HG03457 (cell line): ENCODE measurements at regions not wholly inside any gene's neighbourhood (a gene's known extent, or its start where the extent isn't known, plus 50 kb on each side); places are given as distances from the start of the nearest gene placed in this dataset.
A peak's percentile ranks its signal among the peaks of the same experiment; 100 is the strongest.
"Not testable (repeated sequence)": the region's sequence is repeated elsewhere in the genome, so short reads cannot be mapped to it uniquely, and the experiment has no call there.

Experiments used
- ATAC-seq: cut with Tn5 transposase; IDR thresholded peaks from one replicate; pipeline ENCODE4 v1.9.1; 2021; ENCODE audit warnings: moderate number of reproducible peaks; ENCODE audit not compliant: unreplicated experiment

DNA sequence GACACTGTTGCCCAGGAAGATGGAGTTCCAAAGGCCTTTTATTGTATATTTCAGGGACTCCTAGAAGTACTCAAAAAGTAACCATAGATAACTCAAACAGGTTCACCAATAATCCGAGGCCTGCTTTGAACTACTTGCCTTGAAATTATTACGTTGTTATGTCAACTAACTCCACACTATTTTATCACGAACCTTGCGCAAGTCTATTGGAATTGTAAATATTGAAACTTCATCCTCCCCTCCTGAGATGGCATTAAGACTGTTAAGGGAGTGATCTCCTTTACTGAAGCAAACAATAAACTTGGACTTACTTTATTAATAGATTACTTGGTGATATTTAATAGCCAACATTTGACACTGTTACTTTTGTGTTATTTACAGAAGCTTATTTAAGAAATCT is 199.6 kb upstream of the GADL1 start:
- ATAC-seq = no peak

DNA sequence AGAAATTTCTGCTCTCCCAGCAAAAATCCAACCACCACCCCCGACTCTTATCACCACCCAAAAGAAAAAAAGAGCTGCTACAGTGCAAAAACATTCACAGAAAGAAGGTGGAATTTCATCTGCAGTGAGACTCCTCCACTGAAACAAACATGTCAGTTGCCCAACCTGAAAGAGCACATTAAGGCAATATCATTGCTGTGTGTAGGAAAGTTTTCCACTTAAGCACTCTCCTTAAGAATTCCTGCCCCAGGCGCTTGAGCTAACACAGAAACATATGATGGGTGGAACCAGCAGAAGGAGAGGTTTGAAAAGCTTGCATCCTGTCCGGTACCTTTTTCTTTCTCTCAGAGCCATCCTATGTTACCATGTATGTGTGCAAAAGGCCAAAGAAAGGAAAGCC is 200.8 kb upstream of the GADL1 start:
- no peak for ATAC-seq

DNA sequence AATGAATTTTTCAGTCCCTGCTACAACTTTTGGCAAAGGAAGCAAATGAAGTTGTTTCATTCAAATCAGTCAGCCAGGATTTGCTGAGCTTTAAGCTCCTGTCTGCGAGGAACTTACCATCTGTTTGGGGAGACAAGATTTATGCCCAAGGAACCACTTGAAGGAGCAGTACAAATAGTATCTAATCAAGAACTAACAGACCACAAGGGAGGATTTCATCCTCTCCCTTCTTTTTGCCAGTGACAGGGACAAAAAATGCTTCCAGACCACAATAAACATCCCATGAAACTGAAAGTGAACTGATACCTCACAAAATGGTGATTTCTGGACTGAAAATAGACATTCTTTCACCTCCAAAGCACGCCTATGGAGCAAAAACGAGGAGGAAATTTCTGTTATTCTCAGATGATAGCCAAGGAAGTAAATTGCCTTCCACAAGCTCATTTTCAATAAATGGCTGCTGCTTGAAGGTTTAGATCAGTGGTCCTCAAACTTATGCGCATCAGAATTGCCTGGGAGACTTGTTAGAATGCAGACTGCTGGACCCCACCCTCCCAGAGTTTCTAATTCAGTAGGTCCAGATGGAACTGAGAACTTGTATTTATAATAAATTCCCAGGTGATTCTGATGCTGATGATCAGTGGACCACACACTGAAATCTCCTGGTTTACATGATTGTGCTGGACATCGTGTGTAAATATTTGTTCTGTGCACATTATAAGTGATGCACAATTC is 202.4 kb upstream of the GADL1 start:
- ATAC-seq = no peak

DNA sequence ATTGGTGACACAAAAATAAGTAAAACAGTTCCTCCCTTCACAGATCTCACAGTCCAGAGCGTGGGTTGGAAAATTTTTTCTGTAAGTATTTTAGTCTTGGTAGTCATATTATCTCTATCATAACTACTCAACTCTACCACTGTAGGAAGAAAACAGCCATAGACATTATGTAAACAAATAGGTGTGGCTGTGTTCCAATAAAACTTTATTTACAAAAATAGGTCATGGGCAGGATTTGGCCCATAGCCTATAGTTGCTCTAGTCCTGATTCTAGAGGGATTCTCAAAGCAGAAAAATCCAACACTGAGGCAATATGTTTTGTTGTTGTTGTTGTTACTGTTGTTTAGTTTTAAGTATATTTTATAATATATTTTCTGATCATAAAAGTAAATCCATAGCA is 206.1 kb upstream of the GADL1 start:
- no peak for ATAC-seq

DNA sequence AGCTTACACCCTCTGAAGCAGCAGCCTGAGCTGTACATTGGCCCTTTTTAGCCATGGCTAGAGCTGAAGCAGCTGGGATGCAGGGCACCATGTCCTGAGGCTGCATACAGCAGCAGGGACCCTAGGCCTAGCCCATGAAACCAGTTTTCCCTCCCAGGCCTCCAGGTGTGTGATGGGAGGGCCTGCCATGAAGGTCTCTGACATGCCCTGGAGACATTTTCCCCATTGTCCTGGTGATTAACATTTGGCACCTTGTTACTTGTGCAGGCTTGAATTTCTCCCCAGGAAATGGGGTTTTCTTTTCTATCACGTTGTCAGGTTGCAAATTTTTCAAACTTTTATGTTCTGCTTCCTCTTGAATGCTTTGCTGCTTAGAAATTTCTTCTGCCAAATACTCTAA is 206.8 kb upstream of the GADL1 start:
- ATAC-seq = not testable (repeated sequence)

DNA sequence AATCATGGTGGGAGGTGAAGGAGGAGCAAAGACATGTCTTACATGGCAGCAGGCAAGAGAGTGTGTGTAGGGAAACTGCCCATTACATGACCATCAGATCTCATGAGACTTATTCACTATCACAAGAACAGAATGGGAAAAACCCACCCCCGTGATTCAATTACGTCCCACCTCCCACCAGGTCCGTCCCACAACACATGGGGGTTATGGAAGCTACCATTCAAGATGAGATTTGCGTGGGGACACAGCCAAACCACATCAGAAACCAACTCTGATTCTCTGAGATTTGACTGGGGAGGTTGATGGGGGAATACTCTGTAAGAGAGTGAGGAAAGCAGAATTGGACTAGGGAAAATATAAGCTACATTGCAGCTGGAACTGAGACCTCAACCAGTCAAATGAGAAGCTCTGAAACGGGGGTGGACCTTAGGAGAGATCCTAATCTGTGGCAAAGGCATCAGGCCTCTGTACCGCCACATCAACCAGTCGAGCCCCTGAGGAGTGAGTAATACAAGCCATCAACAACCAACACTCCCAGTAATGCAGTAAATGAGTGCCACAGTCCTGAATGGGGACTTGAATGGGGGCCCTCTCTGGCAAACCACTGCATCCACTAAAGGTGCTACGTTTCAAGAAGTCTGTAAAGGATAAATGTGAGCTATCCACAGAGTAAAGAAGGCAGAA is 207.9 kb upstream of the GADL1 start:
- ATAC-seq = no peak

DNA sequence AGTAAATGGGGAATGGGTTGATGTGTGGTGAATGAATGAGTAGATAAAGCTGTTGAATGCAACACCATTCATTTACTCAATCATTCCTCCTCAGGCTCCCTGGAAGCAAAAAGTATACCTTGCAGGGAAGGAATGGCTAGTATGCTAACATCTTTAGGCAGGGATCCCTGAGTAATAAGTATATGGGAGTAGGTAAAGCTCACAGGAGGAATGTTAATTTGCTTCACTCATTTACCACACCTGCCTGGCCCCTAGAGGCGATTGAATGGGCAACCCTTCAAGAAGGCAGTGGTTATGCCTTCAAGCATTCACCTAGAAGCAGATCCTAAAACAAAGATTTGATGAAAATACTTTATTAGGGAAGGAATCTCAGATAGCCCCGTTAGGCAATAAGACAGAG is 208.7 kb upstream of the GADL1 start:
- ATAC-seq = no peak

DNA sequence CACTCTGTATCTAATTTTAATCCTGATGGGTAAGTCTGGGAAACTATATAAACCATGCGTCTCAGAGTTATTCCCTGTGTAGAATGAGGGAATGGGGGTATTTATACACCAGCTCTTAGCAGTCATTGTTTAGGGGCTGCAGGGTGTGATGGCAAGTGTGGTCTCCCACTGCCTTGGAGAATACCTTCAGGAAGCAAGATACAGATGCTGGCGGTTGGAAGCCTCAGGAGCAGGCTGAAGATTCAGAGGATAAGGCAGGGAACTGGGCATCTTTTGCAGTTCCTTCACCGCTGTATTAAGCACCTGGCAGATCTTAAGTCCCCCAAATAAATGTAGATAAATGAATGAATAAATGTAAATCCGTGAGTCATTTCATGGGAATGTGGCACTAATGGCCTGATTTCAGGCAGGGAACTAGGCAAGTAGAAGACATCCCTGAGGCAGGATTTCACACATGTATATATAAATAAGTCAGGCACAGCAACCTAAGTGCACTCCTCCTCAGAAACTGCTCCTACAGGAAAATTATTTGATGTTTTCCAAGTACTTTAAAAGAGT is 209.2 kb upstream of the GADL1 start:
- ATAC-seq = no peak

DNA sequence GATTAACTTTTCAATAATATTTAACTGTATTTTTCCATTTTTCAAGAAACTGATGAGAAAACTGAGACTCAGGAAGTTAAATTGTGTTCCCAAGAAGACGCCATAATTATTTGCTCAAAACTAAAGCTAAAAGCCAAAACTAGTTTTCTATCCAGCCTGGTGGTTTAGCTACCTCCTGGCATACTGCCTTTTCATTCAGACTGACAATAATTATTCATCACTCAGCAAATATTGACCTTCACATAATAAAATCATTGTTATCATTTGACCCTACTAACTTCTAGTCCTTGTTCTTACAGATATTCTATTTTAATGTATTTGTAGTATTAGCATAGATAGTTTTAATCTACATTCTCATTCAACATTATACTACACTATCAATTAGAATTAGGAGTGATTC is 210.6 kb upstream of the GADL1 start:
- ATAC-seq = no peak

DNA sequence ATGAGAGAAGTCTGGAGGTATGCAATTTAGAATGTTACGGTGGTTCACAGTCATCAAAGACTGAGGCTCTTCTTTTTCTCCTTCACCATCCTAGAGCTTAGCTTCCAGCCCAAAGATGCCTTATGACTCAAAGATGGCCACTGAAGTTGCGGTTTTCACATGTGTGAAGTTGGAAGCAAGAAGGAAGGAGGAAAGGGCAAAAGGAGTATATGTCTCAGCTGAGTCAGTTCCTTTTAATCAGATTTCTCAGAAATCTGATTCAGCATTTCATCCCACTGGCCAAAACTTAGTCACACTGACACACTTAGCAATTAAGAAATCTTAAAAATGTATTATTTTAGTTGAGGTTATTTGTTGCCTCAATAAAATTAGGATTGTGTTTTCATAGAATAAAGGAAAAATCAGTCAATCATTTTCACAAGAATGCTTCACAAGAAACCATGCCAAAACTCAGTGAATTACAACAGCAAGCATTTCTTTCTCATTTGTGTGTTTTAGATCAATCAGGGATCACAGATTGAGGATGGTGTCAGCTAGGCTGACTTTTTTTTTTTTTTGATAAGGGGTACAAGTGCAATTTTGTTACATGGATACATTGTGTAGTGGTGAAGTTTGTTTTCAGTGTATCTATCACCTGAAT is 211.1 kb upstream of the GADL1 start:
- no peak for ATAC-seq

DNA sequence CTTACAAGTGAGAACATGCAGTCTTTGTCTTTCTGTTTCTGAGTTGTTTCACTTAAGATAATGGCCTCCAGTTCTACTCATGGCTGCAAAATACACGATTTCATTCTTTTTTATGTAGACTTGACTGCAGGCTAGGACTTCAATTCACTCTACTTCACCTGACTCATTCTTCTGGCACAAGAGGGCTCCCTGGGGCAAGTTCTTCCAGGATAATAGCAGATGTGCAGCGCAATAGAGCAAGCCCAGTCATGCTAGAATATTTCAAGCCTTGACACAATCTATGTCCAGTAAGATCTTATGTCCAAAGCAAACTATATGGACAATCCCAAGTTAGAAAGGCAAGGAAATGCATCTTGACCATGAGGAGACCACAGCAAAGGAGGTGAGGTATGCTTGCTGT is 211.7 kb upstream of the GADL1 start:
- ATAC-seq = no peak

DNA sequence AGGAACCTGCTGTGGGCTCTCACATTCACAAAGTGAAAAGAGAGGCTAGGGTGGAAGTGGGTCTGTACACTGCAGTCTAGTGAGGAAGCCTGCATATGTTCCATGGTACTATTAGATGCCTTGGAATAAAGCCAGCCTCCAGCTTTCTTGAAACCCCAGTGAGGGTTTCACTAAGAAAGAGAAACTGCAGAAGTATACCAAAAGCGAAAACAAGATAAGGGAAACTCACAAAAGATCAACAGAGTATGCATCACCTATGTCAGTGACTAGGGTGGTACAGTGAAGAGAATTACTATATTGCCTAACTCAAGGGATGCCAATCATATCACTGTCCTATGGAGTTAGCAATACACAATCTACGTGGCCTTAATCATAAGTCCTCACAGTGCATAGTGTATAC is 212.5 kb upstream of the GADL1 start:
- peak; percentile 95 for ATAC-seq

DNA sequence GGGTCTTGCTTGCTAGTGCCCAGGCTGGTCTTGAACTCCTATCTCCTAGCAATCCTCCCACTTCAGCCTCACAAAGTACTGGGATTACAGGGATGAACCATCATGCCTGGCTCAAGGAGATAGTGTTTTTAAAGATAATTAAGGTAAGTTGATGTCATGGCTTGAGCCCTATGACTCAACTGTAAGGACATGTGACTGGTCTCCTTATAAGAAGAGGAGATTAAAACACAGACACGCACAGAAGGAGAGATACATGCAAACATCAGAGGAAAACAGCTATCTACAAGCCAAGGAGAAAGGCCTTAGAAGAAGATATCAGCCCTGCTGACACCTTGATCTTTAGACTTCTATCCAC is 220.4 kb upstream of the GADL1 start:
- no peak for ATAC-seq

DNA sequence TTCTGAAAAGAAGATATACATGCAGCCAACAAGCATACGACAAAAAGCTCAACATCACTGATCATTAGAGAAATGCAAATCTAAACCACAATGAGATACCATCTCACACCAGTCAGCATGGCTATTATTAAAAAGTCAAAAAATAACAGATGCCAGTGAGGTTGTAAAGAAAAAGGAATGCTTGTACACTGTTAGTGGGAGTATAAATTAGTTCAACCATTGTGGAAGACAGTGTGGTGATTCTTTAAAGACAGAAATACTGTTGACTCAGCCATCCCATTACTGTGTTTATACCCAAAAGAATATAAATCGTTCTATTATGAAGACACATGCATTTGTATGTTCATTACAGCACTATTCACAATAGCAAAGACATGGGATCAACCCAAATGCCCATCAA is 221.1 kb upstream of the GADL1 start:
- not testable (repeated sequence) for ATAC-seq

DNA sequence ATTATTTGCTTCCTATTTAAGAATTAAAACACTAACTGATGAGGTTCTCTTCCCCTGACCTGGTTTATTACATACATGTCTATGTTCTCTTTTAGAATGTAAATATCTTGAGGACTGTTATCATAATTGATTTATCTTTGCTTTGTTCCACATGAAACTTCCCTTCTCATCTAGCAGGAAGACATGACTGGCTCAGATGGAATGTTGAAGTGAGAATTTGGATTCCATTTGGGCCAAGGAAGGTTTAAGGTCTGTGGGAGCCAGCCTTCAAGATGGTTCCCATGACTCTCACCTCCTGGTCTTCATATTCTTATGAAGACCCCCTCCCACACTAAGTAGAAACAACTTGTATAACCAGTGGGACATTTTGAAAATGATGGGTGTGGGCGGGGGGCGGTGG is 222.2 kb upstream of the GADL1 start:
- no peak for ATAC-seq

DNA sequence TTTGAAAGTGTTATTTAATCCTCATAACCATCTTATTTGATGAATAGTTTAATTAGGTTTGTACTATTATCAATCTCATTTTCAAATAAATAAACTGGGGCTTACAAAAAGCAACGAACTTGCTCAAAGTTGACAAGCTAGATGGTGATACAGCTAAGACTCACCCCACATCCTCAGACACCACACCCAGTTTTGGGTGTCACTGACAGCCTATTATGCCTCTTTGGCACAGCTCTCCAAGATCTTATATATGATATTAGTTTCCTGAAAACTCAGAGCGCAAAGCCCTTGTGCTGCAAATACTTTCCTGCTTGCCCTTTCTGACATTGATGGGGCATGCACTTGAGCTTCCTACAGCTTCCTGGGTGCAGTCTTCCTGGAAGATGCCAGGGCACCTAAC is 223.4 kb upstream of the GADL1 start:
- no peak for ATAC-seq

DNA sequence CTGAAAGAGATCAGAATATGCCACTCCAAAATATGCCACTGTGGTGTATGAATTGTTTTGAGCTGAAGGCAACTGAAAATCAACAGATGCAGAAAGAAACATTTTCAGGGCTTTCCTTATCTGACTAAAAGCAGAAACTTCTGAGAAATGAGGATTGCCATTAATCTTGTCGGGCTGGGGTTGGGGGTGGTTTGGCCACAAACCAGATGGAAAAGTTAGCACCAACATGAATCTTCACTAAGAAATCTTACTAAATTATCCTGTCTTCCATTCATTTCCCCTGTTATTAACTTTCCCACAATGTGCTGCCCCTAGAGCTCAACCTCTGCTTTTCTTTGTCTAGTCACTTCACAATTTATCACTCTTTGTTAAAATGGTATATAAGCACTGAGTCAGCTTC is 229.9 kb upstream of the GADL1 start:
- ATAC-seq = no peak

DNA sequence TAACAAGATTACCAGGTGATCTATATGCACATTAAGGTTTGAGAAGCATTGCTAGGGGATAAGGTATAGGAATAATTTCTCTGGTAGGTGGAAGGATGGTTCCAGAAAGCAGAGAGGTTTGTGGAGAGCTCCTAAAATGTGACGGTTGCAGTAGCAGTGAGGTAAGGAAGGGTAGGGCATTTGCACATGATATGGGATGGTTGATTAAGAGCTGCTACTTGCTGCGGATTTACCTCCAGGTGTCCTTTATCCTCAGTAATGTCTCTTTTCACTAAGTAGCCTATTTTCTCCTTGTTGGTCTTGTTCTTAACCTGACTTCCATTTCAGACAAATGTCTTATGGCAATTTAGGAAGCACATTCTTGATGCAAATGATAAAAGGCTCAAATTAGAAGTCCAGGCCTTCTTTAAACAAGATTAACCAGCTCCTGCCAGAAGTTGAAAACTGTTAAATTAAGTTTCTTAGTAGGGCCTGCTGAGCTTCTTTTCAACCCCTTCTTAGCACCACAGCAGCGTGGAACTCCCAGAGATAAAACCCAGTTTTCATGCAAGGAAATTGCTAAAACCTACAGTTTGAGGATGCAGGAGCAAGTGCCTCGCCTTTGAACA is 231.1 kb upstream of the GADL1 start:
- no peak for ATAC-seq

DNA sequence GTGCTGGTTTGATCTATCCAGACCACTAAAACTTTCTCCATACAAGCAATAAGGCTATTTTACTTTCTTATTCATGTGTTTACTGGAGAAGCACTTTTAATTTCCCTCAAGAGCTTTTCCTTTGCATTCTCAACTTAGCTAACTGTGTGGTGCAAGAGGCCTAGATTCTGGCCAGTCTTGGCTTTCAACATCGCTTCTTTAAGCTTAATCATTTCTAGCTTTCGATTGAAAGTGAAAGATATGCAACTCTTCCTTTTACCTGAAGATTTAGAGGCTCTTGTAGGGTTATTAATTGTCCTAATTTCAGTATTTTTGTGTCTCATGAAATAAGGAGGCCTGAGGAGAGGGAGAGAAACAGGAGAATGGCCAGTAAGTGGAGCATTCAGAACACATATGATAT is 234.8 kb upstream of the GADL1 start:
- ATAC-seq = no peak

DNA sequence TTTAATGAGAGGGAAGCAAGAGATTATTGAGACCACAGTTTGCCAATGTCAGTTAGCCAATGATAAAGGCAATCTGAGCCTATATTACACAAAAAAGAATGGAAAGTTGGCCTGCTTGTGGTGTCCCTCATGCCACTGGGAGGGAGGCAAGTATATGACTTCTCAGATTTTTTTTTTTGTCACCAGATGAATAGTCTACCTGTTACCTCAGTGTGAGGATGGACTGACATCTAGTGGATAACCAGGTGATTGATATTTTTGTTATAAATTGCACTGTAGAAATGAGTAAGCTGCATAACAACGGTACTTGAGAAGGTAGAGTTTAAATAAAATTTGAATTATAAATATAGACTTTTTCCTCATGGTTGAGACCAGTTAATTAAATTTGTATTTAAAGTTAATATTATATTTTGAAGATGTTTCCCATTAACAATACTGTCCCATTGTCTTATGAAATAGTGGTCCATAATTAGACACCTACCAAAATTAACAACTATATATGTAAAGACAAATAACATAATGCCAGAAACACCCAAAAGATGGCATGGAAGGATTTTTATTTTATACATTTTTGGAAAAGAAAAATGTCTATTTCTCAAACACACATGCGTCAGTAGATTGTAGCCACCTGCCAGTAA is 237.8 kb upstream of the GADL1 start:
- no peak for ATAC-seq

DNA sequence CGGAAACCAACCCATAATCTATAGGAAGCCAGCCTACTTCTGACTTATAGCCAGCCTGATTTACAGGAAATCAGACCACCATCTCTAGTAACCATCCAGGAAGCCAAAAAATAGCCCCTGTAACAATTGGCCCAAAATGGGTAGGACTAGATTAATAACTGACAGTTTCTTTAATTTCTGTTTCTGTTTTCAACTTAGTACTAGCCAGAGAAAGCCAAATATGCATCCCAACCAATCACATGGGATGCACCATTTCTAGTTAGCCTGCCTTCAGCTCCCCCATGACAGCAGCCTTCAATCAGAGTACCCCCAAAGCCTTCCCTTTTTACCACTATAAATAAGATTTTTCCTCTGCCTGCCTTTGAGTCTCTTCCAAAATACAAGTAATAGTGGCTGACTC is 239.1 kb upstream of the GADL1 start:
- ATAC-seq = no peak
